NCI-H146 (cell line): ENCODE measurements at regions not wholly inside any gene's neighbourhood (a gene's known extent, or its start where the extent isn't known, plus 50 kb on each side); places are given as distances from the start of the nearest gene placed in this dataset.

Experiments used
- DNase-seq: peaks from one replicate; lab custom pipeline; 2025; lab: John Stamatoyannopoulos, UW

GRCh38 chr2:207257251-207258250 lies 91.8 kb upstream of the KLF7 start:
- peak; percentile 30 for DNase-seq

- no peak for DNase-seq
Observed at GRCh38 chr2:207258263-207258991, 92.7 kb upstream of the KLF7 start.

- DNase-seq: no peak
Observed at GRCh38 chr2:207260021-207260420, 94.3 kb upstream of the KLF7 start.

- DNase-seq: no peak
Observed at GRCh38 chr2:207260947-207261346, 95.2 kb upstream of the KLF7 start.

- DNase-seq: no peak
Observed at GRCh38 chr2:207264310-207264709, 98.6 kb upstream of the KLF7 start.

- DNase-seq: no peak
Observed at GRCh38 chr2:207265332-207265731, 99.6 kb upstream of the KLF7 start.

GRCh38 chr2:207265869-207266268 lies 100.1 kb upstream of the KLF7 start:
- no peak for DNase-seq

- no peak for DNase-seq
Observed at GRCh38 chr2:207266648-207267047, 100.9 kb upstream of the KLF7 start.

- no peak for DNase-seq
Observed at GRCh38 chr2:207269038-207269437, 103.3 kb upstream of the KLF7 start.

GRCh38 chr2:207274530-207275189 lies 108.9 kb upstream of the KLF7 start:
- no peak for DNase-seq

GRCh38 chr2:207275779-207276178 lies 110.0 kb upstream of the KLF7 start:
- DNase-seq: no peak

- no peak for DNase-seq
Observed at GRCh38 chr2:207276248-207276647, 110.5 kb upstream of the KLF7 start.

- DNase-seq: no peak
Observed at GRCh38 chr2:207276858-207277257, 111.1 kb upstream of the KLF7 start.

- no peak for DNase-seq
Observed at GRCh38 chr2:207279520-207279919, 113.8 kb upstream of the KLF7 start.

GRCh38 chr2:207281436-207281835 lies 115.7 kb upstream of the KLF7 start:
- DNase-seq: no peak

- DNase-seq: no peak
Observed at GRCh38 chr2:207282916-207283315, 117.2 kb upstream of the KLF7 start.

GRCh38 chr2:207283356-207283755 lies 117.6 kb upstream of the KLF7 start:
- no peak for DNase-seq

GRCh38 chr2:207284556-207285472 lies 119.1 kb upstream of the KLF7 start:
- DNase-seq: no peak

- DNase-seq: no peak
Observed at GRCh38 chr2:207285473-207285815, 119.7 kb upstream of the KLF7 start.

GRCh38 chr2:207286106-207286505 lies 120.4 kb upstream of the KLF7 start:
- DNase-seq: no peak

GRCh38 chr2:207288628-207289027 lies 122.9 kb upstream of the KLF7 start:
- DNase-seq: no peak
